Activated T-cell treated with anti-CD3 and anti-CD28 coated beads, Interleukin-2, amount 50 U/mL, for 24 hours (primary cell): ENCODE measurements at regions not wholly inside any gene's neighbourhood (a gene's known extent, or its start where the extent isn't known, plus 50 kb on each side); places are given as distances from the start of the nearest gene placed in this dataset.
"Not testable (repeated sequence)": the region's sequence is repeated elsewhere in the genome, so short reads cannot be mapped to it uniquely, and the experiment has no call there.

ENCODE experiments used
- DNase-seq: peaks from one replicate; pipeline ENCODE4 v3.0.0-alpha.2; 2020
- H3K27ac Mint-ChIP-seq: 2 replicates; pipeline ENCODE4 v1.8.0; 2020; ENCODE audit warnings: mild to moderate bottlenecking, mixed read lengths
- H3K27me3 Mint-ChIP-seq: 2 replicates; pipeline ENCODE4 v1.8.0; 2020; ENCODE audit warnings: mixed read lengths
- H3K36me3 Mint-ChIP-seq: 2 replicates; pipeline ENCODE4 v1.8.0; 2020; ENCODE audit warnings: low read depth, mixed read lengths
- H3K4me1 Mint-ChIP-seq: 2 replicates; pipeline ENCODE4 v1.8.0; 2020; ENCODE audit warnings: low read depth, mixed read lengths
- H3K4me3 Mint-ChIP-seq: 2 replicates; pipeline ENCODE4 v1.8.0; 2020; ENCODE audit warnings: mild to moderate bottlenecking, moderate library complexity, mixed read lengths
- H3K9me3 Mint-ChIP-seq: 2 replicates; pipeline ENCODE4 v1.8.0; 2020; ENCODE audit warnings: mixed read lengths

DNA sequence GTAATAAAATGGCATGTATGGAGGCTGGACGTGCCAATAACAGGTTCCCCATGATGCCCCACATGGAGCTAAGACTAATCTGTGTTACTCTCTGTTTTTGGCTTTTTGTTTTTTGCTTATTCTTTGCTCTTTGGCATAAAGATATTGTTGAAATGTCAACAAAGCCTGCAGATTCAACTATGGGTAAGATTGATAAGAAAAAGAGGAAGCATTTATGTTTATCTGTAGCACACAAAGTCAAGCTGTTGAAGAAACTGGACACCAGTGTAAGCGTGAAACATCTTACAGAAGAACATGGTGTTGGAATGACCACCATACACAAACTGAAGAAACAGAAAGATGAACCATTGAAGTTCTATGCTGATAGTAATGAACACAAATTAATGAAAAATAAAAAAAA is 402.7 kb downstream of the LTN1 start:
- Mint-ChIP-seq H3K27me3 (no peaks in the 10 kb centered on the region), H3K4me1 (no peaks in the 10 kb centered on the region), H3K27ac (no peak overlapping the region), H3K9me3 (peaks cover 10% of the 10 kb centered on the region), H3K36me3 (no peaks in the 10 kb centered on the region), H3K4me3 (no peak overlapping the region)
- no peak for DNase-seq

DNA sequence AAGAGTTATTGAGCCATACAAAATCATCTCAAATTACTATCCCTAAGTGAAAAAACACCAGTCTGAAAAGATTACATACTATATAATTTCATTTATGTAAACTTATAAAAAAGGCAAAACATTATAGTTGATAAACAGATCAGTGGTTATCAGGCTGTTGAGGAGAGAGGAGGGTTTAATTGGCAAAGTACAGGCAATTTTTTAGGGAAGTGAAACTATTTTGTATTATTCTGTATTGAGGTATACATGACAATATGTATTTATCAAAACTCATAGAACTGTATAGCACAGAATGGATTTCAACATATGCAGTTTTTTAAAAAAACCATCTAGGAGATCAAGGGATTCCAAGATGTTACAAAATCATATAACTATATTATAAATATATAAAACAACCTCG is 403.7 kb downstream of the LTN1 start:
- H3K27ac Mint-ChIP-seq = no peak overlapping the region
- peaks cover 10% of the 10 kb centered on the region for H3K9me3 Mint-ChIP-seq
- no peaks in the 10 kb centered on the region for H3K27me3 Mint-ChIP-seq
- no peaks in the 10 kb centered on the region for H3K36me3 Mint-ChIP-seq
- H3K4me3 Mint-ChIP-seq = no peak overlapping the region
- DNase-seq = no peak
- H3K4me1 Mint-ChIP-seq = no peaks in the 10 kb centered on the region

DNA sequence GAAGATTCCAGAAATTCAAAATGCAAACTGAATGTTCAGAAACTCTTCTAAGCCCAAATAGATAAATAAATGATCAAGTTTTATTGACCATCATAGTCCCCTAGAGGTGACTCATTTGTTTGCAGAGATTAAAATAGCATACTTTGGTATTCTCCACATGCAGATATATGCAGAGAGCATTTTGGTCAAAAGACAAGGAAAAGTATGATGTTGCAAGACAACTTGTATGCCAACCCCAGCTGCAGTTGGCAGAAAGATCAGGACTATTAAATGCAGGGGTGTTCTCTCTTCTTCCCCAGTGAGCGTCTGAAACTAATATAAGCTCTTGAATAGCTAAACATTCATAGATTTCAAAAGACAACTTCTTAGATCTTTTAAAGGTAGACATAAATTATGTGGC is 404.9 kb downstream of the LTN1 start:
- Mint-ChIP-seq H3K27me3 (no peaks in the 10 kb centered on the region), H3K36me3 (no peaks in the 10 kb centered on the region), H3K9me3 (peaks cover 10% of the 10 kb centered on the region), H3K27ac (no peak overlapping the region), H3K4me1 (no peaks in the 10 kb centered on the region), H3K4me3 (no peak overlapping the region)
- DNase-seq = no peak

DNA sequence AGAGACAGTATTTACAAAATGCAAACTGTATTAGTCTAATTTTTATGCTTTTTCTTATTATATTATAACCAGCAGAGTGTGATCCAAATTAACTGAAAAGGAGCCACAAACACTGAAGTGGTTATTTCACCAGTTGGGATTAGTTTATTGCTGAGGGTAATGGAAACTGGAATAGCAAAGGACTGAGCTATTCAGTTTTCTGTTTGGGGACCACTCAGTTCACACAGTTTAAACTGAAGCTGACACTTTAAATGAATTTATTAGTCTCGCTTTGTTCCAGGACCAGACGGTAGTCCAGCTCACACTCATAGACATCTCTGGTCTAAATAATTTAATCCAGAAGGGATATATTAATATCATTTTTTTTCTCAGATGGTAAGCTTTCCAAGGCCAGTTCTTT is 410.7 kb downstream of the LTN1 start:
- Mint-ChIP-seq H3K4me1 (no peaks in the 10 kb centered on the region), H3K9me3 (peaks cover 10% of the 10 kb centered on the region), H3K4me3 (no peak overlapping the region), H3K36me3 (peaks cover 9% of the 10 kb centered on the region), H3K27ac (no peak overlapping the region), H3K27me3 (no peaks in the 10 kb centered on the region)
- DNase-seq = no peak

DNA sequence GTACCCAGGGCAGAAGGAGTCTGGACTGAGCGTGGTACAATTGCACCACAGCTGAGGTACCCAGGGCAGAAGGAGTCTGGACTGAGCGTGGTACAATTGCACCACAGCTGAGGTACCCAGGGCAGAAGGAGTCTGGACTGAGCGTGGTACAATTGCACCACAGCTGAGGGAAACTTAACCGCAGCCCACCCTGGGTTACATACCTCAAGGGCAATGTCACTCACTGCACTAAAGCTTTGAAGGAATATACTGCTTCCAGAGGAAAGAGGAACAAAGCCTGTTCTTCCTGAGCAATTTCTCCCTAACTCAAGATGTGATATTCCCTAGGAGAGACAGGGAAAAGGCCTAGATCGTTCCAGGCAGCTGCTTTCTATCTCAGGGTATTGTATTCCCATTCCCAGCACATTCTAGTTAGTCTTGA is 411.4 kb downstream of the LTN1 start:
- not testable (repeated sequence) for H3K27me3 Mint-ChIP-seq, H3K4me1 Mint-ChIP-seq, DNase-seq, H3K4me3 Mint-ChIP-seq, H3K27ac Mint-ChIP-seq, H3K9me3 Mint-ChIP-seq
- peaks cover 11% of the 10 kb centered on the region for H3K36me3 Mint-ChIP-seq

DNA sequence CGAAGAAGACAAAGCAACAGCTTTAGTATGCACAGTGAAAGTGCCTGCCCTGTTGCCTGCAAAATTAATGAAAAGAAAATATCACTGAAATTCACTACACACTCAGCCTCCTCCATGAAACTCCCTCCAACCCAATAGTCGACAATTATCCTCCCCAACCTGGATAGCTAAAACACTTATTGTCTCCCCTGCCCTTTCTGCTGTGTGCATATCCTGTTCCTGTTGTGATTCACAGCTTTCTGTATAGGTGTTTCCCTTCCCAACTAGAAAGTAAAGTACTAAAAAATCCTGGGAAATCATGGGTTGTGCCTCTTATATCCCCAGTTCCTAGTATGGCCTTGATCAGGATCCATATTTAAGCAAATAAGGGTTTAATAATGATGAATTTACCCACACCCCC is 412.1 kb downstream of the LTN1 start:
- Mint-ChIP-seq H3K36me3 (peaks cover 18% of the 10 kb centered on the region), H3K27ac (no peak overlapping the region), H3K9me3 (peaks cover 8% of the 10 kb centered on the region), H3K4me1 (no peaks in the 10 kb centered on the region), H3K4me3 (no peak overlapping the region), H3K27me3 (no peaks in the 10 kb centered on the region)
- no peak for DNase-seq

DNA sequence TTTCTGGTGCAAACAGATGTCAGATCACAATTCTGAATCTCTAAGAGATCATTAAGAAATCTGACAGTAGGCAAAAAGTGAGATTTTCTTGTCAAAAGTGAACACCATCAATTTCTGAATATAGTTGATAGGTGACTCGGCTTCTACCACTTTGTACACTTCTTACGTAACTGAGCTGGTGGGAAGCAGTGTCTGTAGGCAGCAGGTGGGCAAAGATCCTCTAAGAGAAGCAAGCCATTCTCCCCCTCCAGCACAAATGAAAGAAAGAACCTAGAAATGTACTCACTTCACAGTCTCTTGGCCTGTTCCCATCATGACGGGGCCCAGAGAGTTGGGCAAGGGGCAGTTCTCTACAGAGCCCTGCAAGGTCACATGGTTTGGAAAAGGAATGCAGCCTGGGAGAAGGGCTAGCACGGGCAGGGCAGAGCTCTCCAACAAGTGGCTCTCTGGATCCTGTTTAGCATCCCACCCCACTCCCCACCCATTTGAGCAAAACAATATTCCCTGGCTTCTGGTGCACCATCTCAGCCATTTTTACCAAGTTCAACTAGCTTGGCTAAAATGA is 412.6 kb downstream of the LTN1 start:
- Mint-ChIP-seq H3K27me3 (no peaks in the 10 kb centered on the region), H3K9me3 (peaks cover 4% of the 10 kb centered on the region), H3K36me3 (peaks cover 21% of the 10 kb centered on the region), H3K27ac (no peak overlapping the region), H3K4me3 (no peak overlapping the region), H3K4me1 (no peaks in the 10 kb centered on the region)
- no peak for DNase-seq

DNA sequence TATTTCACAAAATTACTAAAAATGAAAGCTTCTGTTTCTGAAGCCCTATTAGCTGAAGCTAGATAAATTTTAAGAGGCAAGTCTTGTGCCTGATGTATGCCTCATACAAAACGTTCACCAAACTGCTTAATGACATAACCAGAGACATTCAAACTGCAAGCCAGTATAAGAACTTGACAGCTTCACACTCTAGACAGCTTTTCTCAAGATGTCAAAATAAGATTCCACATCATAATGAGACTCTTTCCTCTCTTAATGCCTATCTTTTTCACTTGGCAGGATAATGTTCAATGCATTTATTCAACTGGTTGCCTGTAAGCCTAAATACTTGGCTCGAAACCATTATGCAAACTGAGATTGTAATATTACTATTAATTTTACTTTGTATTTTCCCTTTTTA is 424.0 kb downstream of the LTN1 start:
- Mint-ChIP-seq H3K27me3 (no peaks in the 10 kb centered on the region), H3K27ac (no peak overlapping the region), H3K9me3 (peaks cover 9% of the 10 kb centered on the region), H3K4me1 (peaks cover under 1% of the 10 kb centered on the region), H3K4me3 (no peak overlapping the region), H3K36me3 (no peaks in the 10 kb centered on the region)
- DNase-seq = no peak

DNA sequence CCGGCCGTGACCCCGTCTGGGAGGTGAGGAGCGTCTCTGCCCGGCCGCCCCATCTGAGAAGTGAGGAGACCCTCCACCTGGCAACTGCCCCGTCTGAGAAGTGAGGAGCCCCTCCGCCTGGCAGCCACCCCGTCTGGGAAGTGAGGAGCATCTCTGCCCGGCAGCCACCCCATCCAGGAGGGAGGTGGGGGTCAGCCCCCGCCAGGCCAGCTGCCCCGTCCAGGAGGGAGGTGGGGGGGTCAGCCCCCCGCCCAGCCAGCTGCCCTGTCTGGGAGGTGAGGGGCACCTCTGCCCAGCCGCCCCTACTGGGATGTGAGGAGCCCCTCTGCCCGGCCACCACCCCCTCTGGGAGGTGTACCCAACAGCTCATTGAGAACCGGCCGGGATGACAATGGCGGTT is 428.7 kb downstream of the LTN1 start:
- DNase-seq, H3K36me3 Mint-ChIP-seq, H3K27me3 Mint-ChIP-seq, H3K27ac Mint-ChIP-seq, H3K4me3 Mint-ChIP-seq: not testable (repeated sequence)
- Mint-ChIP-seq H3K9me3 (peaks cover 17% of the 10 kb centered on the region), H3K4me1 (peaks cover 19% of the 10 kb centered on the region)

DNA sequence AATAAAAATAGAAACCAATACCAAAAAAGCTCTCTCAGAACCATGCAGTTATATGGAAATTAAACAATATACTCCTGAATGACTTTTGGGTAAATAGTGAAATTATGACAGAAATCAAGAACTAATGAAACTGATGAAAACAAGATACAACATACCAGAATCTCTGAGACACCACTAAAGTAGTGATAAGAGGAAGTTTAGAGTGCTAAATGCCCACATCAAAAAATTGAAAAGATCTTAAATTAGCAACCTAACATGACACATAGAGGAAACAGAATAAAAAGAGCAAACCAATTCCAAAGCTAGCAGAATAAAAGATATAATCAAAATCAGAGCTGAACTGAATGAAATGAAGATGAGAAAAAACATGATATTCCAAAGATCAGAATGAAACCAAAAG is 430.9 kb downstream of the LTN1 start:
- Mint-ChIP-seq H3K27me3 (no peaks in the 10 kb centered on the region), H3K4me1 (peaks cover 19% of the 10 kb centered on the region), H3K36me3 (peaks cover 2% of the 10 kb centered on the region), H3K9me3 (peaks cover 17% of the 10 kb centered on the region), H3K27ac (no peak overlapping the region), H3K4me3 (no peak overlapping the region)
- no peak for DNase-seq

DNA sequence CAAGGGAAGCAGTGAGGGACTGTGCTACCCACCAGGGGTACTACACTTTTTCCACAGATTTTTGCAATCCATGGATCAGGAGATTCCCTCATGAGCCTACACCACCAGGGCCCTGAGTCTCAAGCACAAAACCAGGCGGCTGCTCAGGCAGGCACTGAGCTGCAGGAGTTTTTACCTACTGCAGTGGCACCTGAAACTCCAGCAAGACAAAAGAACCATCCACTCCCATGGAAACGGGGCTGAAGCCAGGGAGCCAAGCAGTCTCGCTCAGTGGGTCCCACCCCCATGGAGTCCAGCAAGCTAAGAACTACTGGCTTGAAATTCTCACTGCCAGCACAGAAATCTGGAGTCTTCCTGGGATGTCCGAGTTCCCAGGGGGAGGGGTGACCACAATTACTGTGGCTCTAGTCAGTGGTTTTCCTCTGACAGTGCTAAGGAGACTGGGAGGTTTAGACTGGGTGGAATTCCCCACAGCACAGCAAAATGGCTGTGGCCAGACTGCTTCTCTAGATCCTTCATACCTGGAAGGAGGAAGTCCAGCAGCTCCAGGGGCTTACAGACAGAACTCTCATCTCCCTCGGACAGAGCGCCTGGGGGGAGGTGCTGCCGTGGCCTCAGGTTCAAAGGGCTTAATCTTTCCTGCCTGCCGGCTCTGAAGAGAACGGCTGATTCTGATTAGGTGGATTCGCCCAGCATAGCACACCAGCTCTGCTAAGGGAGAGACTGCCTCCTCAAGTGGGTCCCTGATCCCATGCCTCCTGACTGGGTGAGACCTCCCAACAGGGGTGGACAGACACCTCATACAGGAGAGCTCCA is 437.8 kb downstream of the LTN1 start:
- no peak for DNase-seq
- no peaks in the 10 kb centered on the region for H3K36me3 Mint-ChIP-seq
- no peaks in the 10 kb centered on the region for H3K4me1 Mint-ChIP-seq
- no peaks in the 10 kb centered on the region for H3K27me3 Mint-ChIP-seq
- H3K4me3 Mint-ChIP-seq = no peak overlapping the region
- no peak overlapping the region for H3K27ac Mint-ChIP-seq
- H3K9me3 Mint-ChIP-seq = peaks cover 3% of the 10 kb centered on the region

DNA sequence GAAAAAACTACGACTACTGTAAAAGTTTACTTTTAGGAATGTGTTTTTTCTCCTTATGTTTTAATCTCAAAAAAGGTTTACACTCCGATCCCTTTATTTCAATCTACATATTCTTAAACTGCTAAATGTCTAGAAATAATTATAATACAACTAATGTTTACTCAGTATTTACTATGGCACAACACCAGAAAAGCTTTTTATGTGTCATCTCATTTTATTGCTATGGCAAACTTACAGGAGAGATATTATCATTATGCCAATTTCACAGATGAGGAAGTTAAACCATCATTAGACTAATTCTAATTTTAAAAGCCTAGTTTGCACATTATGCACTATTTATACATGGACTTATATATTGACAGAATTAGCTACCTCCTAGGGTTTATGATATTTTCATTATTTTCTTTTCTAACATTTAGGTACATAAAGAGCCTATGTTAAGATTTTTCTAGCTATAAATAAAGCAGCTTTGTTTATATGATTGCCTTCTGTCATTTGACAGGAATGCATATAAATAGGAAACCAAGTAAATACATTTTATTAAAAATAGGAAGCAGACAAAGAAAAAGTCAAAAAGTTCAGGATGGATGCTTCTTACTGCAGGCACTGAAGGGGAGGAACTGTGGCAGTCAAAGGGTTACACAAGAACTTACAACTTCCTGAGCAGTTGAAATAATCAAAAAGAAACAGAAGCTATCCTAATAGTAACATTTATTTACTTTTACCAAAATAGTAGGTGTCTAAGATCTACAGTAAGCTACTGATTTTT is 442.4 kb downstream of the LTN1 start:
- no peak overlapping the region for H3K4me3 Mint-ChIP-seq
- peaks cover 2% of the 10 kb centered on the region for H3K36me3 Mint-ChIP-seq
- H3K4me1 Mint-ChIP-seq = no peaks in the 10 kb centered on the region
- H3K27ac Mint-ChIP-seq = no peak overlapping the region
- DNase-seq = no peak
- no peaks in the 10 kb centered on the region for H3K27me3 Mint-ChIP-seq
- H3K9me3 Mint-ChIP-seq = no peaks in the 10 kb centered on the region

DNA sequence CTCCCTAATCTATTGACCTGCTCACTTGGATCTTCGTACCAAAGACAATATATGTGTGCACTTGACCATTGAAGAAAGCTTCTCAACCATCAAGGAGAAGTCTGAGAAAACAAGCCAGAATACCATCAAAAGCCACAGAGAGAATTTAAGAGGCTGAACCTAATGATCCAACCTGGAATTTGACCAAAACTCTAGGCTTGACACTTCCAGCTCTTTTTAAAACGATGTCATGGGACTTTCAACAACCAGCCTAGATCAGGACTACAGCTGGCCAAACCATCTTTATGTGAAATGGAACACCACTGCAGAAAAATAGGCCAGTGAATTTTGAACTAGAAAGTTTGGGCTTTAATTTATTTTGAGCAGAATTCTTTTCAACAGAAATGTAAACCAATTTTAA is 444.4 kb downstream of the LTN1 start:
- Mint-ChIP-seq H3K36me3 (peaks cover 2% of the 10 kb centered on the region), H3K27ac (no peak overlapping the region), H3K4me1 (no peaks in the 10 kb centered on the region), H3K9me3 (no peaks in the 10 kb centered on the region), H3K4me3 (no peak overlapping the region), H3K27me3 (no peaks in the 10 kb centered on the region)
- DNase-seq = no peak

DNA sequence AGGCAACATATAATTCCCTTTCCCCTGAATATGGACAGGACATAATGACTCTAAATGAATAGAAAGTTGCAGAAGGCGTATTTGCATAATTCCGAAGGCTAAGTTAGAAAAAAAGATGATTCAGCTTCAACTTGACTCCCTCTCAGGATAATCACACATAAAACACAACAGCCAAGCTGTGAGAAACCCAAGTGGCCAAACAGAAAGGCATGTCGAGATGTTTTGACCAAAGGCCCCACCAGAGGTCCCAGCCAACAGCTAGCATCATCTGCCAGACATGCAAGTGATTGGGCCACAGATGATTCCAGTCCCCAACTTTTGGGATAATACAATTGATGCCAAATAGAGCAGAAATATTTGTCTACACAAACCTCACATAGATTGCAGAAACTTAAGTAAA is 444.9 kb downstream of the LTN1 start:
- no peak for DNase-seq
- H3K36me3 Mint-ChIP-seq = peaks cover 2% of the 10 kb centered on the region
- no peaks in the 10 kb centered on the region for H3K4me1 Mint-ChIP-seq
- no peak overlapping the region for H3K4me3 Mint-ChIP-seq
- H3K27ac Mint-ChIP-seq = no peak overlapping the region
- no peaks in the 10 kb centered on the region for H3K9me3 Mint-ChIP-seq
- H3K27me3 Mint-ChIP-seq = no peaks in the 10 kb centered on the region

DNA sequence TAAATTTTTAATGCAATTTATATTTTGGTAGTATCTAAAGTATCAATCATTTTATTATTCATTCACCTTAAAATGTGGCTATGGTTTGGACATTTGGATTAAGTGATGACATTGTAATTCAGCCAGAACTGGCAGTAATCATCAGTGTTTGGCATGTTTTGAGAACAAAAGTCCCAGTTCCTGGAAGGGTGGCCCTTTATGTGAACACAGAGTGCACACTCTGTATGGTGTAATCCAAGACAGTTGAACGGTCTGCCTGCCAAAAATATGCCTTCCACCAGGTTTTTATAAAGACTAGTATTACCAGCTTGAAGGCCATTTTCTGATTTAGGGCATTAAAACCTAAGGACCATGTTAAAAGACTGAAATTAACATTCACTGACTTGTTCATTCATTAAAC is 448.7 kb downstream of the LTN1 start:
- Mint-ChIP-seq H3K27ac (no peak overlapping the region), H3K9me3 (no peaks in the 10 kb centered on the region)
- DNase-seq = no peak

More for the DNA sequence above, 448.7 kb downstream of the LTN1 start:
- Mint-ChIP-seq H3K36me3 (peaks cover 2% of the 10 kb centered on the region), H3K4me3 (no peak overlapping the region), H3K27me3 (no peaks in the 10 kb centered on the region), H3K4me1 (no peaks in the 10 kb centered on the region)
